Gastrocnemius medialis (tissue), 4 donors: ENCODE measurements at regions not wholly inside any gene's neighbourhood (a gene's known extent, or its start where the extent isn't known, plus 50 kb on each side); places are given as distances from the start of the nearest gene placed in this dataset.

Experiments
- CTCF ChIP-seq, 5 experiments: fragments of 450-650 bp in 3 of 5; fragments of 200-600 bp in 2 of 5; sonication (generic) in 2 of 5; IDR thresholded peaks in 4 of 5; conservative IDR thresholded peaks in 1 of 5; 1 replicate in 4 of 5; 2 replicates in 1 of 5; pipeline ENCODE4 v1.5.1; 2016 to 2019; ENCODE audit warnings: antibody characterized with exemption in 5 of 5, mild to moderate bottlenecking in 3 of 5, moderate library complexity in 3 of 5
- POLR2A ChIP-seq, 2 donors: fragments of 450-650 bp; IDR thresholded peaks; one replicate each; pipeline ENCODE4 v1.6.1; 2017; ENCODE audit warnings: antibody characterized with exemption in 2 of 2, mild to moderate bottlenecking in 2 of 2, moderate library complexity in 2 of 2

- TF ChIP-seq CTCF (IDR thresholded peaks at IDR 0.05 in 4 of 5, conservative IDR thresholded peaks at IDR 0.05 in 1 of 5) (no peak), POLR2A (IDR thresholded peaks at IDR 0.05) (no peak)
Measured at GRCh38 chr9:30970186-30970585, 1414.3 kb upstream of the ACO1 start.
